Naive B cell (primary cell): ENCODE measurements at regions not wholly inside any gene's neighbourhood (a gene's known extent, or its start where the extent isn't known, plus 50 kb on each side); places are given as distances from the start of the nearest gene placed in this dataset.

Experiments
- ATAC-seq, 2 donors: fragments of 150-1000 bp; cut with Tn5 transposase; 2 replicates each; pipeline ENCODE4 v1.10.0; 2021; ENCODE audit warnings: low read depth in 2 of 2, mild to moderate bottlenecking in 2 of 2, moderate library complexity in 2 of 2
- DNase-seq: peaks from one replicate; pipeline ENCODE4 v3.0.0; 2022
- H3K27ac Mint-ChIP-seq, 6 donors: one replicate each; pipeline ENCODE4 v1.8.0; 2020 to 2022; ENCODE audit warnings: mild to moderate bottlenecking in 6 of 6, mixed read lengths in 6 of 6, moderate library complexity in 5 of 6, inconsistent platforms in 2 of 6
- H3K27me3 Mint-ChIP-seq, 3 donors: one replicate each; pipeline ENCODE4 v1.8.0; 2021 to 2022; ENCODE audit warnings: mixed read lengths in 3 of 3, mild to moderate bottlenecking in 1 of 3
- H3K36me3 Mint-ChIP-seq, 2 donors: one replicate each; pipeline ENCODE4 v1.8.0; 2020 to 2022; ENCODE audit warnings: mixed read lengths in 2 of 2, inconsistent platforms in 1 of 2, mild to moderate bottlenecking in 1 of 2
- H3K4me1 Mint-ChIP-seq, 3 donors: one replicate each; pipeline ENCODE4 v1.8.0; 2020 to 2022; ENCODE audit warnings: mixed read lengths in 3 of 3, inconsistent platforms in 1 of 3, mild to moderate bottlenecking in 1 of 3, moderate library complexity in 1 of 3
- H3K4me3 Mint-ChIP-seq, 8 donors: one replicate each; pipeline ENCODE4 v1.8.0; 2020 to 2022; ENCODE audit warnings: mild to moderate bottlenecking in 8 of 8, mixed read lengths in 8 of 8, moderate library complexity in 8 of 8, inconsistent platforms in 2 of 8
- H3K9me3 Mint-ChIP-seq, 7 donors: one replicate each; pipeline ENCODE4 v1.8.0; 2020 to 2022; ENCODE audit warnings: mixed read lengths in 7 of 7, mild to moderate bottlenecking in 5 of 7, inconsistent platforms in 2 of 7, moderate library complexity in 1 of 7

- no peaks in the 10 kb centered on the region for H3K4me1 Mint-ChIP-seq
- H3K27ac Mint-ChIP-seq = no peak overlapping the region
- ATAC-seq = no peak
- H3K4me3 Mint-ChIP-seq = no peak overlapping the region
- H3K9me3 Mint-ChIP-seq = peaks cover 0 to 9% (median 0%) of the 10 kb centered on the region in 7 donors
- H3K27me3 Mint-ChIP-seq = no peaks in the 10 kb centered on the region
- no peaks in the 10 kb centered on the region for H3K36me3 Mint-ChIP-seq
- DNase-seq = no peak
Observed at GRCh38 chr5:167564275-167564674, 727.2 kb upstream of the WWC1 start.

- H3K4me1 Mint-ChIP-seq = no peaks in the 10 kb centered on the region
- no peaks in the 10 kb centered on the region for H3K36me3 Mint-ChIP-seq
- H3K27me3 Mint-ChIP-seq = peaks cover 0 to 6% (median 5%) of the 10 kb centered on the region in 3 donors
- DNase-seq (no peak), ATAC-seq (no peak)
- peaks cover 0 to 9% (median 0%) of the 10 kb centered on the region in 7 donors for H3K9me3 Mint-ChIP-seq
- no peak overlapping the region for H3K27ac Mint-ChIP-seq
- H3K4me3 Mint-ChIP-seq = no peak overlapping the region
Observed at GRCh38 chr5:167565189-167565954, 726.1 kb upstream of the WWC1 start.

GRCh38 chr5:167570431-167570830, 721.0 kb upstream of the WWC1 start:
- Mint-ChIP-seq H3K4me1 (peaks cover 4 to 7% (median 7%) of the 10 kb centered on the region in 3 donors), H3K4me3 (no peak overlapping the region), H3K27me3 (peaks cover 23 to 38% (median 31%) of the 10 kb centered on the region in 3 donors), H3K9me3 (peaks cover 0 to 5% (median 2%) of the 10 kb centered on the region in 7 donors), H3K27ac (no peak overlapping the region), H3K36me3 (no peaks in the 10 kb centered on the region)
- ATAC-seq (no peak), DNase-seq (no peak)

- no peak overlapping the region for H3K27ac Mint-ChIP-seq
- peaks cover 24 to 38% (median 37%) of the 10 kb centered on the region in 3 donors for H3K27me3 Mint-ChIP-seq
- no peaks in the 10 kb centered on the region for H3K36me3 Mint-ChIP-seq
- no peak for DNase-seq
- ATAC-seq = no peak
- H3K4me1 Mint-ChIP-seq = peaks cover 4 to 7% (median 7%) of the 10 kb centered on the region in 3 donors
- no peak overlapping the region for H3K4me3 Mint-ChIP-seq
- H3K9me3 Mint-ChIP-seq = peaks cover 0 to 6% (median 2%) of the 10 kb centered on the region in 7 donors
Observed at GRCh38 chr5:167571824-167572223, 719.6 kb upstream of the WWC1 start.

- Mint-ChIP-seq H3K27ac (peak overlapping the region in 1 of 6 donors; percentile 6), H3K36me3 (no peaks in the 10 kb centered on the region), H3K4me1 (peaks cover 4 to 7% (median 7%) of the 10 kb centered on the region in 3 donors), H3K27me3 (peaks cover 24 to 38% (median 37%) of the 10 kb centered on the region in 3 donors), H3K9me3 (peaks cover 0 to 6% (median 2%) of the 10 kb centered on the region in 7 donors), H3K4me3 (peak overlapping the region in 2 of 8 donors; percentile 6 to 75)
- ATAC-seq (no peak), DNase-seq (no peak)
Observed at GRCh38 chr5:167573370-167574127, 717.9 kb upstream of the WWC1 start.

GRCh38 chr5:167574464-167574863, 717.0 kb upstream of the WWC1 start:
- Mint-ChIP-seq H3K27ac (no peak overlapping the region), H3K27me3 (peaks cover 24 to 38% (median 37%) of the 10 kb centered on the region in 3 donors), H3K9me3 (peaks cover 0 to 6% (median 2%) of the 10 kb centered on the region in 7 donors), H3K4me1 (peaks cover 4 to 7% (median 7%) of the 10 kb centered on the region in 3 donors), H3K36me3 (no peaks in the 10 kb centered on the region), H3K4me3 (peak overlapping the region in 1 of 8 donors; percentile 1)
- ATAC-seq = no peak
- DNase-seq = no peak

- ATAC-seq = no peak
- Mint-ChIP-seq H3K27ac (peak overlapping the region in 1 of 6 donors; percentile 27), H3K27me3 (peaks cover 19 to 37% (median 32%) of the 10 kb centered on the region in 3 donors), H3K4me3 (no peak overlapping the region), H3K4me1 (peaks cover 4 to 7% (median 7%) of the 10 kb centered on the region in 3 donors), H3K36me3 (no peaks in the 10 kb centered on the region), H3K9me3 (peaks cover 0 to 6% (median 2%) of the 10 kb centered on the region in 7 donors)
- no peak for DNase-seq
Observed at GRCh38 chr5:167575330-167575729, 716.1 kb upstream of the WWC1 start.

- peaks cover 4 to 7% (median 7%) of the 10 kb centered on the region in 3 donors for H3K4me1 Mint-ChIP-seq
- no peaks in the 10 kb centered on the region for H3K36me3 Mint-ChIP-seq
- ATAC-seq = no peak
- DNase-seq = no peak
- H3K9me3 Mint-ChIP-seq = peaks cover 0 to 6% (median 2%) of the 10 kb centered on the region in 7 donors
- no peak overlapping the region for H3K27ac Mint-ChIP-seq
- H3K4me3 Mint-ChIP-seq = no peak overlapping the region
- H3K27me3 Mint-ChIP-seq = peaks cover 19 to 37% (median 29%) of the 10 kb centered on the region in 3 donors
Observed at GRCh38 chr5:167576126-167576525, 715.3 kb upstream of the WWC1 start.

- Mint-ChIP-seq H3K4me3 (no peak overlapping the region), H3K4me1 (peaks cover 4 to 7% (median 7%) of the 10 kb centered on the region in 3 donors), H3K27ac (no peak overlapping the region), H3K27me3 (peaks cover 19 to 34% (median 25%) of the 10 kb centered on the region in 3 donors), H3K36me3 (no peaks in the 10 kb centered on the region), H3K9me3 (peaks cover 0 to 6% (median under 1%) of the 10 kb centered on the region in 7 donors)
- ATAC-seq = no peak
- no peak for DNase-seq
Observed at GRCh38 chr5:167576897-167577296, 714.5 kb upstream of the WWC1 start.

GRCh38 chr5:167577616-167578015, 713.8 kb upstream of the WWC1 start:
- Mint-ChIP-seq H3K9me3 (peaks cover 0 to 6% (median 0%) of the 10 kb centered on the region in 7 donors), H3K27ac (no peak overlapping the region), H3K27me3 (peaks cover 19 to 31% (median 21%) of the 10 kb centered on the region in 3 donors), H3K4me1 (peaks cover 4 to 7% (median 7%) of the 10 kb centered on the region in 3 donors), H3K4me3 (no peak overlapping the region), H3K36me3 (no peaks in the 10 kb centered on the region)
- DNase-seq = no peak
- no peak for ATAC-seq

GRCh38 chr5:167578977-167579692, 712.3 kb upstream of the WWC1 start:
- DNase-seq (no peak), ATAC-seq (no peak)
- H3K9me3 Mint-ChIP-seq = peaks cover 0 to 4% (median 0%) of the 10 kb centered on the region in 7 donors
- H3K4me3 Mint-ChIP-seq = no peak overlapping the region
- H3K36me3 Mint-ChIP-seq = no peaks in the 10 kb centered on the region
- H3K4me1 Mint-ChIP-seq = no peaks in the 10 kb centered on the region
- H3K27ac Mint-ChIP-seq = no peak overlapping the region
- peaks cover 9 to 19% (median 11%) of the 10 kb centered on the region in 3 donors for H3K27me3 Mint-ChIP-seq

GRCh38 chr5:167579693-167580055, 711.8 kb upstream of the WWC1 start:
- no peaks in the 10 kb centered on the region for H3K36me3 Mint-ChIP-seq
- H3K9me3 Mint-ChIP-seq = peaks cover 0 to 3% (median 0%) of the 10 kb centered on the region in 7 donors
- no peak overlapping the region for H3K4me3 Mint-ChIP-seq
- no peak overlapping the region for H3K27ac Mint-ChIP-seq
- H3K4me1 Mint-ChIP-seq = no peaks in the 10 kb centered on the region
- ATAC-seq (no peak), DNase-seq (no peak)
- H3K27me3 Mint-ChIP-seq = peaks cover 5 to 14% (median 5%) of the 10 kb centered on the region in 3 donors

- Mint-ChIP-seq H3K9me3 (peaks cover 0 to 3% (median 0%) of the 10 kb centered on the region in 7 donors), H3K27me3 (peaks cover 0 to 4% (median 0%) of the 10 kb centered on the region in 3 donors), H3K4me1 (no peaks in the 10 kb centered on the region), H3K36me3 (no peaks in the 10 kb centered on the region), H3K4me3 (no peak overlapping the region), H3K27ac (no peak overlapping the region)
- no peak for DNase-seq
- no peak for ATAC-seq
Observed at GRCh38 chr5:167580608-167581007, 710.8 kb upstream of the WWC1 start.
